ENCODE measurements at regions not wholly inside any gene's neighbourhood (a gene's known extent, or its start where the extent isn't known, plus 50 kb on each side); places are given as distances from the start of the nearest gene placed in this dataset.

DNA sequence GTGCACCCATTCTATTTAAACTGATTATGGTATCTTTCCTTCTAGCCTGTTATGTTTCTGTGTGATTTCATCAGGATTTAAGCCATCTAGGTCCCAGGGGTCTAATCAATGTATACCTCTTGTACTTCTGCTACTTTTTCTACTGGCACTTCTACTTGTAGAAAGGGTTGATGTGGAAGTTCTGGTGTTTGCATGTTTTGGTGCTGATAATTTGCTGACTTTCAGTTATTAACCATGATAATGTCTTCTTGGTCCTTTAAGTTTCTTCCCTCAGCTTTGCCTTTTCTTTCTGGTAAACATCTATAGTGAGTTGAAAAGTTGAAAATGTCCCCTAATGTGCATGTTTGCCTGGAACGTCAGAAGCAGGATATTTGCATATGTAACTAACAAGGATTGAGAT is 390.6 kb upstream of the MAP3K7 start:
- H3K36me3 Mint-ChIP-seq (ENCODE audit: low read depth) = no peaks in the 10 kb centered on the region
- no peak overlapping the region for H3K4me3 Mint-ChIP-seq
- TF ChIP-seq, protein P1, sequence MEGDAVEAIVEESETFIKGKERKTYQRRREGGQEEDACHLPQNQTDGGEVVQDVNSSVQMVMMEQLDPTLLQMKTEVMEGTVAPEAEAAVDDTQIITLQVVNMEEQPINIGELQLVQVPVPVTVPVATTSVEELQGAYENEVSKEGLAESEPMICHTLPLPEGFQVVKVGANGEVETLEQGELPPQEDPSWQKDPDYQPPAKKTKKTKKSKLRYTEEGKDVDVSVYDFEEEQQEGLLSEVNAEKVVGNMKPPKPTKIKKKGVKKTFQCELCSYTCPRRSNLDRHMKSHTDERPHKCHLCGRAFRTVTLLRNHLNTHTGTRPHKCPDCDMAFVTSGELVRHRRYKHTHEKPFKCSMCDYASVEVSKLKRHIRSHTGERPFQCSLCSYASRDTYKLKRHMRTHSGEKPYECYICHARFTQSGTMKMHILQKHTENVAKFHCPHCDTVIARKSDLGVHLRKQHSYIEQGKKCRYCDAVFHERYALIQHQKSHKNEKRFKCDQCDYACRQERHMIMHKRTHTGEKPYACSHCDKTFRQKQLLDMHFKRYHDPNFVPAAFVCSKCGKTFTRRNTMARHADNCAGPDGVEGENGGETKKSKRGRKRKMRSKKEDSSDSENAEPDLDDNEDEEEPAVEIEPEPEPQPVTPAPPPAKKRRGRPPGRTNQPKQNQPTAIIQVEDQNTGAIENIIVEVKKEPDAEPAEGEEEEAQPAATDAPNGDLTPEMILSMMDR (IDR thresholded peaks at IDR 0.05; ENCODE audit: unreplicated experiment in 3 of 3) = no peak
- no peak overlapping the region for H3K27ac Mint-ChIP-seq
- no peaks in the 10 kb centered on the region for H3K27me3 Mint-ChIP-seq (ENCODE audit: low read depth)
- H3K9me3 Mint-ChIP-seq = no peaks in the 10 kb centered on the region
- H3K4me1 Mint-ChIP-seq = no peaks in the 10 kb centered on the region

DNA sequence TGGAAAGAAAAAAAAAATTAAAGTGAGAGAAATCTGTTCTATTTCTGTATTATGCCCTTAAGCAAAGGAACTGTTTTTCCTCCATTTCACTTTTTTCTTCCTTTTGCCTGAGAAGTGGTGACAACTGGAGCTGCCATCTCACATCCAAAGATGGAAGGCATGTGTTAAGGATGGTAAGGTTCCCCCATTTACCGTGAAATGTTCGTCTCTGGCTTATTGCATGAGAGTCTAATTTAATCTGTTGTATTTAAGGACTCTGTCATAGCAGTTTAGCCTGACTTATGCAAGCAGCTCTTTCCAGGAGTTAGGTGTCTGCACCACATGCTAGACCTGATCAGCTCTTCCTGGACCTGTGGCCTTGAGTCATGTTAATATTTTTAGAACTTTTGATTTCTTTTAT is 389.5 kb upstream of the MAP3K7 start:
- no peaks in the 10 kb centered on the region for H3K27me3 Mint-ChIP-seq (ENCODE audit: low read depth)
- H3K4me1 Mint-ChIP-seq = no peaks in the 10 kb centered on the region
- H3K36me3 Mint-ChIP-seq (ENCODE audit: low read depth) = no peaks in the 10 kb centered on the region
- no peaks in the 10 kb centered on the region for H3K9me3 Mint-ChIP-seq
- TF ChIP-seq, protein P1 (IDR thresholded peaks at IDR 0.05; ENCODE audit: unreplicated experiment in 3 of 3) = no peak
- no peak overlapping the region for H3K4me3 Mint-ChIP-seq
- H3K27ac Mint-ChIP-seq = no peak overlapping the region

DNA sequence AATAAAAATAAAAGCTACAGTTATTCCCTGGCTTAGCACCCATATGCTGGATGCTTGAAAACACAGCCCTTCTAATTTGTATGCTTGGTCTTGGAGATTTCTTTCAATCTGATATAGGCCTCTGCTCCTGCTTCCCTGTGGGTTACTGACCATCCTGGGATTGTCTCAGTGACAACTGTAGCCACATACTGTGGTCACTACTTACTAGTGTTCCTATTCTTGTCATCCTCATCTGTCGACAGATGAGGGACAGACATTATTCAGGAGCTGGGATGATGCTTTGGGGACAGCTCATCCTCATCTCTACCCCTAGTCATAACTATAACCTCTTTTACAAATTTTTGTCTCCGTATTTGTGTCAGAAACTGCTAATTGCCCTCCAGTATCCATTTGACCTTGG is 388.9 kb upstream of the MAP3K7 start:
- Mint-ChIP-seq H3K36me3 (ENCODE audit: low read depth) (no peaks in the 10 kb centered on the region), H3K27ac (no peak overlapping the region), H3K4me1 (no peaks in the 10 kb centered on the region), H3K9me3 (no peaks in the 10 kb centered on the region), H3K27me3 (ENCODE audit: low read depth) (no peaks in the 10 kb centered on the region), H3K4me3 (no peak overlapping the region)
- TF ChIP-seq, protein P1 (IDR thresholded peaks at IDR 0.05; ENCODE audit: unreplicated experiment in 3 of 3) = no peak

DNA sequence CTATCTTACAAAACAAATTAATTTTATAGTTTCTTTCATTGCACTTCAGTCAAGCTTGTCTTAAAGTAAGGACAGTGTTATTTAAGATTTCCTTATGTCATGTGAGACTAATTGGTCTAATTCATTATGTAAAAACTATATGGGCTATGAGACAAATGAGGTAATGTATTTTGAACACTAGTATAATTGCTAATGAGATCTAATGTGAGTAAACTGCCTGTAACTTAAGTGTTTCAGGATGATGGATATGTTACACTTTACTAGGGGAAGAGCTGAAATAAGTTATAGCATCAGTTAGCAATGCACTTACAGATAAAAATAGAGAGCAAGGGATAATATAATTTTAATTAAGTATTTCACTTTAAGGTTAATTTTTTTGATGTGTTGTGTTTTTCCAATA is 386.3 kb upstream of the MAP3K7 start:
- no peaks in the 10 kb centered on the region for H3K27me3 Mint-ChIP-seq (ENCODE audit: low read depth)
- no peak overlapping the region for H3K4me3 Mint-ChIP-seq
- H3K9me3 Mint-ChIP-seq = no peaks in the 10 kb centered on the region
- H3K4me1 Mint-ChIP-seq = no peaks in the 10 kb centered on the region
- H3K27ac Mint-ChIP-seq = no peak overlapping the region
- no peaks in the 10 kb centered on the region for H3K36me3 Mint-ChIP-seq (ENCODE audit: low read depth)
- TF ChIP-seq, protein P1 (IDR thresholded peaks at IDR 0.05; ENCODE audit: unreplicated experiment in 3 of 3) = no peak

DNA sequence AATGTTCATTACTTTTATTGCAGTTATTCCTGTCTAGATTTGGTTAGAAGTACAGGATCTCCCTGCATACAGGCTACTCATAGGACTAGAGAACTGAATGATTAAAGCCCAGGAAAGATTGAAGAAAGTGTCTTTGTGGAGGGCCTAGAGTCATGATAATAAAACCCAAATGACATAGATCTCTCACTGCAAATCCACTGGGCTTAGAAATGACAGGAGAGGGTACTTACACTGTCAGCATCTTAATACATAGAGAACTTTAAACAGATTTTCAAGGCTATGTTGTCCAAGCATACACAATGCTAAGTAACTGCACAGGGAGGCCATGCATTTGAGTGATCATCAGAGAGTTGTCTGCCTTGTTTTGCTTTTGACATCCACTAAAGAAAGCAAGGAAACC is 383.8 kb upstream of the MAP3K7 start:
- H3K27ac Mint-ChIP-seq = no peak overlapping the region

DNA sequence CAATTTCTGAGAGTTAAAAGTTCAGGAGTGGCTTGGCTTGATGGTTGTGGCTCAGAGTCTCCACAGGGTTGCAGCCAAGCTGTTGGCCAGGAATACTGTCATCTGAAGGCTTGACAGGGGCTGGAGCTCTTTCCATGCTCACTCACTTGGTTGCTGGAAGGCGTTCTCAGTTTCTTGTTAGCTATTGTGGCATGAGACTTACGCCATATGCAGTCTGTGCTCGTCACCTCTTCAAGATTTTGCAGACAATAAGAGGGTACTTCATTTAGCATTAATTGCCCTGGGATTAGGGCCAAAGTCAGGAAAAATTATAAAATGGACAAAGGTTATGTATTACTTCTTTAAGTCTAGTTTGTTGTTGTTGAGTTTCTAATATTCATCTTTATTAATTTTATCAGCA is 380.6 kb upstream of the MAP3K7 start:
- Mint-ChIP-seq H3K4me1 (no peaks in the 10 kb centered on the region), H3K9me3 (no peaks in the 10 kb centered on the region), H3K4me3 (no peak overlapping the region), H3K27me3 (ENCODE audit: low read depth) (no peaks in the 10 kb centered on the region), H3K27ac (no peak overlapping the region), H3K36me3 (ENCODE audit: low read depth) (no peaks in the 10 kb centered on the region)
- TF ChIP-seq, protein P1 (IDR thresholded peaks at IDR 0.05; ENCODE audit: unreplicated experiment in 3 of 3) = no peak

More for the DNA sequence above, 383.8 kb upstream of the MAP3K7 start:
- no peaks in the 10 kb centered on the region for H3K27me3 Mint-ChIP-seq (ENCODE audit: low read depth)
- no peaks in the 10 kb centered on the region for H3K4me1 Mint-ChIP-seq
- no peak overlapping the region for H3K4me3 Mint-ChIP-seq
- no peaks in the 10 kb centered on the region for H3K9me3 Mint-ChIP-seq
- TF ChIP-seq, protein P1 (IDR thresholded peaks at IDR 0.05; ENCODE audit: unreplicated experiment in 3 of 3) = no peak
- no peaks in the 10 kb centered on the region for H3K36me3 Mint-ChIP-seq (ENCODE audit: low read depth)

Data from nephron (organoid).